GM23338 (cell line): ENCODE measurements at regions not wholly inside any gene's neighbourhood (a gene's known extent, or its start where the extent isn't known, plus 50 kb on each side); places are given as distances from the start of the nearest gene placed in this dataset.

Experiments used
- ATAC-seq: fragments of 200-7000 bp; cut with Tn5 transposase; 3 replicates; pipeline ENCODE4 v1.9.1; 2020
- DNase-seq: peaks from one replicate; pipeline ENCODE4 v3.0.0-alpha.2; 2015; ENCODE audit warnings: low spot score
- H2AFZ ChIP-seq: fragments of 200-600 bp; sonication (generic); 2 replicates; pipeline ENCODE4 v1.8.0; 2016; ENCODE audit warnings: antibody characterized with exemption, mild to moderate bottlenecking, moderate library complexity
- H3F3A ChIP-seq: fragments of 200-600 bp; sonication (generic); replicated peaks from 2 replicates; pipeline ENCODE4 v1.8.0; 2017; ENCODE audit warnings: antibody characterized with exemption, mixed run types, low read depth
- H3K27ac ChIP-seq: fragments of 200-600 bp; sonication (generic); 2 replicates; pipeline ENCODE4 v1.6.1; 2016; ENCODE audit warnings: low read depth
- H3K27me3 ChIP-seq: fragments of 200-600 bp; sonication (generic); 2 replicates; pipeline ENCODE4 v1.8.0; 2016; ENCODE audit warnings: mild to moderate bottlenecking, mixed run types, moderate library complexity; ENCODE audit not compliant: insufficient read depth
- H3K36me3 ChIP-seq: fragments of 200-600 bp; sonication (generic); 2 replicates; pipeline ENCODE4 v1.8.0; 2016; ENCODE audit warnings: mild to moderate bottlenecking; ENCODE audit not compliant: insufficient read depth
- H3K4me1 ChIP-seq: fragments of 200-600 bp; sonication (generic); 2 replicates; pipeline ENCODE4 v1.8.0; 2016; ENCODE audit warnings: mild to moderate bottlenecking, moderate library complexity; ENCODE audit not compliant: insufficient read depth
- H3K4me2 ChIP-seq: fragments of 200-600 bp; sonication (generic); 2 replicates; pipeline ENCODE4 v1.7.1; 2017; ENCODE audit warnings: mixed run types
- H3K4me3 ChIP-seq: fragments of 200-600 bp; sonication (generic); 2 replicates; pipeline ENCODE4 v1.6.1; 2016; ENCODE audit warnings: mixed run types
- H3K79me2 ChIP-seq: fragments of 200-600 bp; sonication (generic); replicated peaks from 2 replicates; pipeline ENCODE4 v1.8.0; 2017; ENCODE audit warnings: mild to moderate bottlenecking; ENCODE audit not compliant: insufficient read depth
- H3K9me2 ChIP-seq: fragments of 200-600 bp; sonication (generic); 2 replicates; pipeline ENCODE4 v1.8.0; 2017; ENCODE audit not compliant: insufficient read depth
- H4K20me1 ChIP-seq: fragments of 200-600 bp; sonication (generic); replicated peaks from 2 replicates; pipeline ENCODE4 v1.8.0; 2017; ENCODE audit warnings: mild to moderate bottlenecking; ENCODE audit not compliant: insufficient read depth
- H3K27ac Mint-ChIP-seq: 2 replicates; pipeline ENCODE4 v1.8.0; 2020; ENCODE audit warnings: inconsistent platforms, mild to moderate bottlenecking, moderate library complexity, mixed read lengths
- H3K27me3 Mint-ChIP-seq: 3 replicates; pipeline ENCODE4 v1.8.0; 2022; ENCODE audit warnings: low read depth, mild to moderate bottlenecking, moderate library complexity, mixed read lengths, inconsistent platforms; ENCODE audit not compliant: insufficient read depth, poor library complexity
- H3K36me3 Mint-ChIP-seq: 3 replicates; pipeline ENCODE4 v1.8.0; 2021; ENCODE audit warnings: low read depth, mild to moderate bottlenecking, inconsistent platforms, moderate library complexity, mixed read lengths
- H3K4me1 Mint-ChIP-seq: 3 replicates; pipeline ENCODE4 v1.8.0; 2020; ENCODE audit warnings: mild to moderate bottlenecking, inconsistent platforms, mixed read lengths
- H3K4me3 Mint-ChIP-seq: 3 replicates; pipeline ENCODE4 v1.8.0; 2021; ENCODE audit warnings: moderate library complexity, mild to moderate bottlenecking, inconsistent platforms, mixed read lengths
- H3K9me3 Mint-ChIP-seq: 3 replicates; pipeline ENCODE4 v1.8.0; 2020; ENCODE audit warnings: moderate library complexity, mild to moderate bottlenecking, inconsistent platforms, mixed read lengths
- EZH2 ChIP-seq: fragments of 200-600 bp; sonication (generic); IDR thresholded peaks from one replicate; pipeline ENCODE4 v1.8.0; 2017; ENCODE audit warnings: antibody characterized with exemption, mild to moderate bottlenecking, low read depth; ENCODE audit not compliant: unreplicated experiment
- EZH2phosphoT487 ChIP-seq: fragments of 200-600 bp; sonication (generic); IDR thresholded peaks from one replicate; pipeline ENCODE4 v1.8.1; 2018; ENCODE audit warnings: antibody characterized with exemption; ENCODE audit not compliant: unreplicated experiment
- JUNB ChIP-seq: IDR thresholded peaks from one replicate; pipeline ENCODE4 v1.6.1; 2016; ENCODE audit warnings: antibody characterized with exemption; ENCODE audit not compliant: unreplicated experiment
- POLR2AphosphoS5 ChIP-seq: IDR thresholded peaks from 2 replicates; pipeline ENCODE4 v1.6.1; 2016; ENCODE audit warnings: antibody characterized with exemption, low read depth
- STAT1 ChIP-seq: IDR thresholded peaks from one replicate; pipeline ENCODE4 v1.6.1; 2016; ENCODE audit warnings: antibody characterized with exemption; ENCODE audit not compliant: unreplicated experiment
- ZNF114 ChIP-seq: fragments of 250-450 bp; sonication (Bioruptor Pico); IDR thresholded peaks from 2 replicates; pipeline ENCODE4 v1.5.0; 2020; ENCODE audit warnings: mild to moderate bottlenecking, moderate library complexity
- ZNF331 ChIP-seq: fragments of 250-450 bp; sonication (Bioruptor Pico); IDR thresholded peaks from 2 replicates; pipeline ENCODE4 v1.5.0; 2020; ENCODE audit warnings: low read depth, mild to moderate bottlenecking, moderate library complexity
- TF ChIP-seq, protein P1 (sequence below): IDR thresholded peaks from 2 replicates; pipeline ENCODE4 v1.6.1; 2016; ENCODE audit warnings: antibody characterized with exemption
- TF ChIP-seq, protein P2 (sequence below): IDR thresholded peaks from one replicate; pipeline ENCODE4 v1.6.1; 2018; ENCODE audit warnings: antibody characterized with exemption; ENCODE audit not compliant: unreplicated experiment
- TF ChIP-seq, protein P3 (sequence below), 2 experiments: fragments of 200-600 bp in 1 of 2; sonication (generic) in 1 of 2; conservative IDR thresholded peaks; 2 replicates each; pipeline versions ENCODE4 v1.5.1 to v1.6.1; 2016 to 2017; ENCODE audit warnings: antibody characterized with exemption in 2 of 2, low read depth in 2 of 2, mild to moderate bottlenecking in 2 of 2, moderate library complexity in 1 of 2

DNA sequence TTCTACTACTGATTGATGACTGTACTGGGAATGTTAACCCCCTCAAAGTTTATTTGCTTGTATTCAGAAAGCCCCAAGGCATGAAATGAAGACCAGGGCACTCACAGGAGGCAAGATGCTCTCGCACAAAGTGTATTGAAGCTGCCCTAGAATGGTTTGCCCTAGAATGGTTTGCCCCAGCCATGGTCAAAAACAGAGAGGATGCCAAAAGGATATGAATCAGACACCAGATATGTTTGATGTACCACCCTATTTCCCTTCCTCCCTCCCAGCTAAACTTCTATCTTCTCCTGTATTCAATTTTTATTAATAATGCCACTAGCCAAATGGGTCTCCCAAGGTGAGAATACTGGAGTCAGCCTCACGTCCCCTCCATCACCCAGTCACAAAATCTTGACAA, 101.3 kb downstream of the TMCO5A start:
- Mint-ChIP-seq H3K9me3 (no peaks in the 10 kb centered on the region), H3K4me1 (no peaks in the 10 kb centered on the region; the same call in 2 of the 3 replicates), H3K36me3 (no peaks in the 10 kb centered on the region), H3K27me3 (no peaks in the 10 kb centered on the region), H3K4me3 (no peak overlapping the region), H3K27ac (no peak overlapping the region)
- H3K27me3 ChIP-seq, result no peaks in the 10 kb centered on the region
- H3K27ac ChIP-seq, result no peak overlapping the region
- H3K79me2 ChIP-seq, result no peaks in the 10 kb centered on the region
- DNase-seq, result no peak
- no peaks in the 10 kb centered on the region for H3K4me1 ChIP-seq
- H3K4me2 ChIP-seq, result no peak overlapping the region
- TF ChIP-seq EZH2 (no peak), ZNF114 (CRISPR knock-in tag) (no peak), ZNF331 (no peak), JUNB (no peak), STAT1 (no peak), POLR2AphosphoS5 (no peak)
- TF ChIP-seq, protein P1, sequence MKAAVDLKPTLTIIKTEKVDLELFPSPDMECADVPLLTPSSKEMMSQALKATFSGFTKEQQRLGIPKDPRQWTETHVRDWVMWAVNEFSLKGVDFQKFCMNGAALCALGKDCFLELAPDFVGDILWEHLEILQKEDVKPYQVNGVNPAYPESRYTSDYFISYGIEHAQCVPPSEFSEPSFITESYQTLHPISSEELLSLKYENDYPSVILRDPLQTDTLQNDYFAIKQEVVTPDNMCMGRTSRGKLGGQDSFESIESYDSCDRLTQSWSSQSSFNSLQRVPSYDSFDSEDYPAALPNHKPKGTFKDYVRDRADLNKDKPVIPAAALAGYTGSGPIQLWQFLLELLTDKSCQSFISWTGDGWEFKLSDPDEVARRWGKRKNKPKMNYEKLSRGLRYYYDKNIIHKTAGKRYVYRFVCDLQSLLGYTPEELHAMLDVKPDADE, result no peak
- TF ChIP-seq, protein P2, sequence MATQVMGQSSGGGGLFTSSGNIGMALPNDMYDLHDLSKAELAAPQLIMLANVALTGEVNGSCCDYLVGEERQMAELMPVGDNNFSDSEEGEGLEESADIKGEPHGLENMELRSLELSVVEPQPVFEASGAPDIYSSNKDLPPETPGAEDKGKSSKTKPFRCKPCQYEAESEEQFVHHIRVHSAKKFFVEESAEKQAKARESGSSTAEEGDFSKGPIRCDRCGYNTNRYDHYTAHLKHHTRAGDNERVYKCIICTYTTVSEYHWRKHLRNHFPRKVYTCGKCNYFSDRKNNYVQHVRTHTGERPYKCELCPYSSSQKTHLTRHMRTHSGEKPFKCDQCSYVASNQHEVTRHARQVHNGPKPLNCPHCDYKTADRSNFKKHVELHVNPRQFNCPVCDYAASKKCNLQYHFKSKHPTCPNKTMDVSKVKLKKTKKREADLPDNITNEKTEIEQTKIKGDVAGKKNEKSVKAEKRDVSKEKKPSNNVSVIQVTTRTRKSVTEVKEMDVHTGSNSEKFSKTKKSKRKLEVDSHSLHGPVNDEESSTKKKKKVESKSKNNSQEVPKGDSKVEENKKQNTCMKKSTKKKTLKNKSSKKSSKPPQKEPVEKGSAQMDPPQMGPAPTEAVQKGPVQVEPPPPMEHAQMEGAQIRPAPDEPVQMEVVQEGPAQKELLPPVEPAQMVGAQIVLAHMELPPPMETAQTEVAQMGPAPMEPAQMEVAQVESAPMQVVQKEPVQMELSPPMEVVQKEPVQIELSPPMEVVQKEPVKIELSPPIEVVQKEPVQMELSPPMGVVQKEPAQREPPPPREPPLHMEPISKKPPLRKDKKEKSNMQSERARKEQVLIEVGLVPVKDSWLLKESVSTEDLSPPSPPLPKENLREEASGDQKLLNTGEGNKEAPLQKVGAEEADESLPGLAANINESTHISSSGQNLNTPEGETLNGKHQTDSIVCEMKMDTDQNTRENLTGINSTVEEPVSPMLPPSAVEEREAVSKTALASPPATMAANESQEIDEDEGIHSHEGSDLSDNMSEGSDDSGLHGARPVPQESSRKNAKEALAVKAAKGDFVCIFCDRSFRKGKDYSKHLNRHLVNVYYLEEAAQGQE, result no peak
- H2AFZ ChIP-seq, result no peak overlapping the region
- H4K20me1 ChIP-seq, result no peaks in the 10 kb centered on the region
- H3K9me2 ChIP-seq, result peaks cover 10% of the 10 kb centered on the region; the same call in 1 of the 2 replicates
- H3K4me3 ChIP-seq, result no peak overlapping the region
- H3K36me3 ChIP-seq, result no peaks in the 10 kb centered on the region
- no peaks in the 10 kb centered on the region for H3F3A ChIP-seq
- ATAC-seq, result no peak

DNA sequence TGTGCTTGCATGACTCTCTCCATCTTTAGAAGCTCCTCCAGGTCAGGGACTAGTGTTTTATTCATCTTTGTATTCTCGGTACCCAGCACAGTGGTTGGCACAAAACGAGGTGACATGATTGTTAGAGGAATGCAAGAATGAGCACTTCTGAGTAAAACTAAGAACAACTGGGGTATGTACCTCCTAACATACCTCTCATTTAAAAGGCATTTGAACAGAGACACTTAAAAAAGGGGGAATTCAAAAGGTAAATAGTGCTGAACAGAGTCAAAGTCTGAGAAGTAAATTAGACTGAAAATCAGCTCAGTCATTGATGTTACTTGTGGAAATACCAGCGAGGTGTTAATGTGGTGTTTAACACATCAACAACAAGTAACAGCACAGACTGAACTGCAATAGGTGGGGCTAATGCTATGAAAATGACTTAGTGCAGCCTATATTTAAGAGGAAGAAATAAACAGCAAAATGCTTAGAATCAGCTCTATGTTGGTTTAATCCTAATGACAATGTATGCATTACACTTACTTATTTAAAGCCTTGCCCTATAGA, 102.4 kb downstream of the TMCO5A start:
- H3K27me3 ChIP-seq, result no peaks in the 10 kb centered on the region
- peaks cover 2% of the 10 kb centered on the region; the same call in 1 of the 2 replicates for H3K9me2 ChIP-seq
- H4K20me1 ChIP-seq, result no peaks in the 10 kb centered on the region
- Mint-ChIP-seq H3K9me3 (no peaks in the 10 kb centered on the region), H3K27me3 (no peaks in the 10 kb centered on the region), H3K4me1 (peaks cover 3% of the 10 kb centered on the region), H3K27ac (no peak overlapping the region), H3K36me3 (no peaks in the 10 kb centered on the region), H3K4me3 (no peak overlapping the region)
- H3F3A ChIP-seq, result no peaks in the 10 kb centered on the region
- H3K4me1 ChIP-seq, result no peaks in the 10 kb centered on the region
- no peak overlapping the region for H3K4me3 ChIP-seq
- no peak for DNase-seq
- no peaks in the 10 kb centered on the region for H3K36me3 ChIP-seq
- no peaks in the 10 kb centered on the region for H3K79me2 ChIP-seq
- ATAC-seq, result no peak
- no peak overlapping the region for H3K27ac ChIP-seq
- no peak overlapping the region for H3K4me2 ChIP-seq
- H2AFZ ChIP-seq, result 0 out of 2 replicates have a peak overlapping the region, but pooled peaks have one; percentile 25
- TF ChIP-seq, protein P3, sequence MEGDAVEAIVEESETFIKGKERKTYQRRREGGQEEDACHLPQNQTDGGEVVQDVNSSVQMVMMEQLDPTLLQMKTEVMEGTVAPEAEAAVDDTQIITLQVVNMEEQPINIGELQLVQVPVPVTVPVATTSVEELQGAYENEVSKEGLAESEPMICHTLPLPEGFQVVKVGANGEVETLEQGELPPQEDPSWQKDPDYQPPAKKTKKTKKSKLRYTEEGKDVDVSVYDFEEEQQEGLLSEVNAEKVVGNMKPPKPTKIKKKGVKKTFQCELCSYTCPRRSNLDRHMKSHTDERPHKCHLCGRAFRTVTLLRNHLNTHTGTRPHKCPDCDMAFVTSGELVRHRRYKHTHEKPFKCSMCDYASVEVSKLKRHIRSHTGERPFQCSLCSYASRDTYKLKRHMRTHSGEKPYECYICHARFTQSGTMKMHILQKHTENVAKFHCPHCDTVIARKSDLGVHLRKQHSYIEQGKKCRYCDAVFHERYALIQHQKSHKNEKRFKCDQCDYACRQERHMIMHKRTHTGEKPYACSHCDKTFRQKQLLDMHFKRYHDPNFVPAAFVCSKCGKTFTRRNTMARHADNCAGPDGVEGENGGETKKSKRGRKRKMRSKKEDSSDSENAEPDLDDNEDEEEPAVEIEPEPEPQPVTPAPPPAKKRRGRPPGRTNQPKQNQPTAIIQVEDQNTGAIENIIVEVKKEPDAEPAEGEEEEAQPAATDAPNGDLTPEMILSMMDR (conservative IDR thresholded peaks at IDR 0.05; ENCODE audit: low read depth in 2 of 2), result no peak
- TF ChIP-seq, protein P1, result no peak
- TF ChIP-seq, protein P2, result no peak
- TF ChIP-seq EZH2phosphoT487, result no peak
